ENCODE measurements at regions not wholly inside any gene's neighbourhood (a gene's known extent, or its start where the extent isn't known, plus 50 kb on each side); places are given as distances from the start of the nearest gene placed in this dataset.

- Histone ChIP-seq H3K9ac (ENCODE audit: control insufficient read depth, insufficient read depth, low read length) (no peak overlapping the region), H3K27ac (ENCODE audit: control insufficient read depth, insufficient read depth) (no peak overlapping the region), H4K20me1 (ENCODE audit: control insufficient read depth, insufficient read depth) (no peaks in the 10 kb centered on the region), H3K79me2 (ENCODE audit: control insufficient read depth, insufficient read depth, low read length) (no peaks in the 10 kb centered on the region), H3K4me2 (ENCODE audit: control insufficient read depth, insufficient read depth) (no peak overlapping the region), H3K27me3 (replicated peaks in 1 of 2; ENCODE audit: control insufficient read depth in 2 of 2, insufficient read depth in 2 of 2, low read length in 1 of 2) (peaks cover 0 to 3% of the 10 kb centered on the region in 2 experiments; a peak in 2 of 4 replicates), H2AFZ (ENCODE audit: control insufficient read depth, low read depth, low read length) (no peak overlapping the region), H3K4me3 (no peak overlapping the region), H3K9me3 (replicated peaks; ENCODE audit: control insufficient read depth, insufficient read depth, low read length) (no peaks in the 10 kb centered on the region), H3K36me3 (ENCODE audit: control insufficient read depth in 2 of 2, insufficient read depth in 2 of 2, low read length in 1 of 2) (no peaks in the 10 kb centered on the region), H3K4me1 (ENCODE audit: control insufficient read depth, insufficient read depth, low read length) (no peaks in the 10 kb centered on the region)
- no TSS peak for BruUV-seq (replicated peaks)
- no peak for DNase-seq (ENCODE audit: low read depth, low spot score)
- ChIA-PET RAD21 (ENCODE audit: unreplicated experiment) (no interaction called here), POLR2A (interaction anchor here (0.6 kb wide), 2 partner anchors 8 to 586 kb away, joined by 3 to 8 read pairs; no protein-coding TSS in a partner anchor), CTCF (no interaction called here), SMC1A (ENCODE audit: uncharacterized antibody, unreplicated experiment) (interaction anchor here (2.3 kb wide), 1 partner anchor 9 kb away, joined by 7 read pairs; no protein-coding TSS in a partner anchor)
- TF ChIP-seq SMAD1 (IDR thresholded peaks at IDR 0.05; ENCODE audit: low read depth, partially characterized antibody) (no peak), MXI1 (IDR thresholded peaks at IDR 0.05; ENCODE audit: low read depth, low read length) (no peak), NKRF (conservative IDR thresholded peaks at IDR 0.05) (no peak), RUNX3 (IDR thresholded peaks at IDR 0.05; ENCODE audit: low read length) (no peak), CBX5 (IDR thresholded peaks at IDR 0.05; ENCODE audit: low read depth) (no peak), IKZF1 (conservative IDR thresholded peaks at IDR 0.05) (no peak), HCFC1 (IDR thresholded peaks at IDR 0.05; ENCODE audit: low read length) (no peak), JUND (IDR thresholded peaks at IDR 0.05; ENCODE audit: low read depth, low read length) (no peak), MAX (IDR thresholded peaks at IDR 0.05; ENCODE audit: low read depth, low read length) (no peak), SUPT20H (IDR thresholded peaks at IDR 0.05; ENCODE audit: borderline replicate concordance, control insufficient read depth, low read depth, low read length) (no peak), ZNF622 (IDR thresholded peaks at IDR 0.05) (no peak), YBX1 (IDR thresholded peaks at IDR 0.05) (no peak), ZBTB11 (CRISPR knock-in tag; IDR thresholded peaks at IDR 0.05) (no peak), MLLT1 (IDR thresholded peaks at IDR 0.05) (no peak), BCL3 (IDR thresholded peaks at IDR 0.05; ENCODE audit: borderline replicate concordance, insufficient read depth, low read depth, low read length, poor library complexity, severe bottlenecking) (no peak), SIX5 (IDR thresholded peaks at IDR 0.05; ENCODE audit: low read depth, low read length, severe bottlenecking) (no peak)
- no peak for FAIRE-seq
- no peak for ATAC-seq
- WGBS (ENCODE audit: insufficient coverage, insufficient replicate concordance, low lambda C conversion rate, missing lambda C conversion rate), result 9% methylated on average over 7 of the region's 7 CpGs
- in situ Hi-C loops (cut with MboI), result no loop called here
- intact Hi-C loops (cut with micrococcal nuclease; ENCODE audit: unreplicated experiment), result no loop called here
Observed at GRCh38 chr1:112092656-112093371, 103.3 kb upstream of the KCND3 start.

Data from GM12878 (cell line).